GM21723 (cell line): ENCODE measurements at regions not wholly inside any gene's neighbourhood (a gene's known extent, or its start where the extent isn't known, plus 50 kb on each side); places are given as distances from the start of the nearest gene placed in this dataset.

Experiments used
- ATAC-seq: cut with Tn5 transposase; IDR thresholded peaks from one replicate; pipeline ENCODE4 v1.9.1; 2021; ENCODE audit warnings: mild to moderate bottlenecking, moderate library complexity; ENCODE audit not compliant: unreplicated experiment

GRCh38 chr11:116173506-116173905 lies 599.3 kb downstream of the BUD13 start:
- no peak for ATAC-seq

GRCh38 chr11:116172851-116173250 lies 599.9 kb downstream of the BUD13 start:
- no peak for ATAC-seq

GRCh38 chr11:116172156-116172555 lies 600.6 kb downstream of the BUD13 start:
- no peak for ATAC-seq

- no peak for ATAC-seq
Observed at GRCh38 chr11:116171271-116172140, 601.3 kb downstream of the BUD13 start.

- ATAC-seq, result no peak
Observed at GRCh38 chr11:116170526-116171120, 602.2 kb downstream of the BUD13 start.

- ATAC-seq, result no peak
Observed at GRCh38 chr11:116169776-116170175, 603.0 kb downstream of the BUD13 start.

GRCh38 chr11:116168459-116168787 lies 604.4 kb downstream of the BUD13 start:
- ATAC-seq, result no peak

- no peak for ATAC-seq
Observed at GRCh38 chr11:116167706-116168458, 604.9 kb downstream of the BUD13 start.

GRCh38 chr11:116166573-116167465 lies 606.0 kb downstream of the BUD13 start:
- no peak for ATAC-seq

GRCh38 chr11:116164843-116165242 lies 607.9 kb downstream of the BUD13 start:
- ATAC-seq, result no peak

GRCh38 chr11:116162886-116163230 lies 609.9 kb downstream of the BUD13 start:
- no peak for ATAC-seq

- ATAC-seq, result no peak
Observed at GRCh38 chr11:116162086-116162885, 610.5 kb downstream of the BUD13 start.

- ATAC-seq, result no peak
Observed at GRCh38 chr11:116148645-116149044, 624.1 kb downstream of the BUD13 start.

GRCh38 chr11:116148056-116148455 lies 624.7 kb downstream of the BUD13 start:
- ATAC-seq, result no peak

- ATAC-seq, result no peak
Observed at GRCh38 chr11:116145187-116145865, 627.5 kb downstream of the BUD13 start.

GRCh38 chr11:116144387-116144958 lies 628.3 kb downstream of the BUD13 start:
- ATAC-seq, result no peak

- no peak for ATAC-seq
Observed at GRCh38 chr11:116138280-116138679, 634.1 kb upstream of the CADM1 start.

GRCh38 chr11:116137753-116138152 lies 633.5 kb upstream of the CADM1 start:
- no peak for ATAC-seq

- ATAC-seq, result no peak
Observed at GRCh38 chr11:116136987-116137674, 632.9 kb upstream of the CADM1 start.
